IMR-90 (cell line): ENCODE measurements at regions not wholly inside any gene's neighbourhood (a gene's known extent, or its start where the extent isn't known, plus 50 kb on each side); places are given as distances from the start of the nearest gene placed in this dataset.

Source experiments
- BHLHE40 ChIP-seq: fragments of 150-350 bp; IDR thresholded peaks from 2 replicates; pipeline ENCODE4 v1.6.1; 2016; ENCODE audit warnings: mild to moderate bottlenecking, low read depth, low read length
- CEBPB ChIP-seq: IDR thresholded peaks from 2 replicates; pipeline ENCODE4 v1.6.1; 2012; ENCODE audit warnings: low read depth, low read length, improper control_type of control experiment
- CHD1 ChIP-seq: IDR thresholded peaks from 2 replicates; pipeline ENCODE4 v1.6.1; 2012; ENCODE audit warnings: low read depth, low read length, improper control_type of control experiment
- MXI1 ChIP-seq: IDR thresholded peaks from 2 replicates; pipeline ENCODE4 v1.6.1; 2012; ENCODE audit warnings: low read depth, mild to moderate bottlenecking, low read length, moderate library complexity, borderline replicate concordance
- POLR2A ChIP-seq: IDR thresholded peaks from 2 replicates; pipeline ENCODE4 v1.6.1; 2012; ENCODE audit warnings: mild to moderate bottlenecking, low read depth, low read length
- RAD21 ChIP-seq: IDR thresholded peaks from 2 replicates; pipeline ENCODE4 v1.6.1; 2012; ENCODE audit warnings: low read length, improper control_type of control experiment
- RFX5 ChIP-seq: IDR thresholded peaks from 2 replicates; pipeline ENCODE4 v1.8.0; 2012; ENCODE audit warnings: low read depth, mild to moderate bottlenecking, low read length, moderate library complexity
- SMC3 ChIP-seq: fragments of 150-350 bp; IDR thresholded peaks from 2 replicates; pipeline ENCODE4 v1.6.1; 2016; ENCODE audit warnings: low read depth, mild to moderate bottlenecking, antibody characterized with exemption, low read length, moderate library complexity
- TF ChIP-seq, protein P1 (sequence below): conservative IDR thresholded peaks from 2 replicates; pipeline ENCODE4 v1.5.1; 2012; ENCODE audit warnings: mild to moderate bottlenecking, low read depth, low read length, improper control_type of control experiment
- TF ChIP-seq, protein P2 (sequence below): fragments of 150-350 bp; IDR thresholded peaks from 2 replicates; pipeline ENCODE4 v1.6.1; 2016; ENCODE audit warnings: low read depth, mild to moderate bottlenecking, low read length, moderate library complexity, borderline replicate concordance

DNA sequence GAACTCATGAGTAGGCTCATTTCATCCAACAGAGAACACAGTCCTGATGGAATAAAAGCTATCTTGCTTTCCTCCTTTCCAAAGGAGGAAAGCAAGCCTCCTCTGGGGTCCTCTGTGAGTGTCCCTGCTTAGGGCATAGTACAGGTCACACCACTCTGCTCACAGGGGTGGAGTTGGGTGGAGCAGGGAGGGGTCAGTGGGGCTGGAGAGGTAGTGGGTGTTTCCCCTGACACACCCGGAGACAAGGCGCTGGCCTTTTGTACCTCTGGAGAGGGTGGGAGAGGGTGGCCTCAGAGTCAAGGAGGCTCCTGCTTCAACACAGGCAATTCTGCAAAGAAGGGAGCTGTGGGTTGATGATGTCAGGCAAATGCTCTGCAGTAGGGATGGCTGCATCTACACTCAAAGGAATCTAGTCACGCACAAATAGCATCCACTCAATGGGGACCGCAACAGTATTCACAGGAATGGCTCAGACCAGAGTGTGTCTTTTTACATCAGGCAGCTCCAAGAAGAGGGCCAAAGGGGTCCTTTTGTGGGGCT lies 58.6 kb upstream of the PLXNA2 start:
- TF ChIP-seq RFX5 (no peak), POLR2A (no peak), RAD21 (no peak), MXI1 (no peak), CHD1 (no peak), SMC3 (no peak), BHLHE40 (no peak), CEBPB (no peak)
- TF ChIP-seq, protein P1, sequence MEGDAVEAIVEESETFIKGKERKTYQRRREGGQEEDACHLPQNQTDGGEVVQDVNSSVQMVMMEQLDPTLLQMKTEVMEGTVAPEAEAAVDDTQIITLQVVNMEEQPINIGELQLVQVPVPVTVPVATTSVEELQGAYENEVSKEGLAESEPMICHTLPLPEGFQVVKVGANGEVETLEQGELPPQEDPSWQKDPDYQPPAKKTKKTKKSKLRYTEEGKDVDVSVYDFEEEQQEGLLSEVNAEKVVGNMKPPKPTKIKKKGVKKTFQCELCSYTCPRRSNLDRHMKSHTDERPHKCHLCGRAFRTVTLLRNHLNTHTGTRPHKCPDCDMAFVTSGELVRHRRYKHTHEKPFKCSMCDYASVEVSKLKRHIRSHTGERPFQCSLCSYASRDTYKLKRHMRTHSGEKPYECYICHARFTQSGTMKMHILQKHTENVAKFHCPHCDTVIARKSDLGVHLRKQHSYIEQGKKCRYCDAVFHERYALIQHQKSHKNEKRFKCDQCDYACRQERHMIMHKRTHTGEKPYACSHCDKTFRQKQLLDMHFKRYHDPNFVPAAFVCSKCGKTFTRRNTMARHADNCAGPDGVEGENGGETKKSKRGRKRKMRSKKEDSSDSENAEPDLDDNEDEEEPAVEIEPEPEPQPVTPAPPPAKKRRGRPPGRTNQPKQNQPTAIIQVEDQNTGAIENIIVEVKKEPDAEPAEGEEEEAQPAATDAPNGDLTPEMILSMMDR, result no peak
- TF ChIP-seq, protein P2, sequence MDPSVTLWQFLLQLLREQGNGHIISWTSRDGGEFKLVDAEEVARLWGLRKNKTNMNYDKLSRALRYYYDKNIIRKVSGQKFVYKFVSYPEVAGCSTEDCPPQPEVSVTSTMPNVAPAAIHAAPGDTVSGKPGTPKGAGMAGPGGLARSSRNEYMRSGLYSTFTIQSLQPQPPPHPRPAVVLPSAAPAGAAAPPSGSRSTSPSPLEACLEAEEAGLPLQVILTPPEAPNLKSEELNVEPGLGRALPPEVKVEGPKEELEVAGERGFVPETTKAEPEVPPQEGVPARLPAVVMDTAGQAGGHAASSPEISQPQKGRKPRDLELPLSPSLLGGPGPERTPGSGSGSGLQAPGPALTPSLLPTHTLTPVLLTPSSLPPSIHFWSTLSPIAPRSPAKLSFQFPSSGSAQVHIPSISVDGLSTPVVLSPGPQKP, result no peak
